ENCODE measurements at regions not wholly inside any gene's neighbourhood (a gene's known extent, or its start where the extent isn't known, plus 50 kb on each side); places are given as distances from the start of the nearest gene placed in this dataset.

DNA sequence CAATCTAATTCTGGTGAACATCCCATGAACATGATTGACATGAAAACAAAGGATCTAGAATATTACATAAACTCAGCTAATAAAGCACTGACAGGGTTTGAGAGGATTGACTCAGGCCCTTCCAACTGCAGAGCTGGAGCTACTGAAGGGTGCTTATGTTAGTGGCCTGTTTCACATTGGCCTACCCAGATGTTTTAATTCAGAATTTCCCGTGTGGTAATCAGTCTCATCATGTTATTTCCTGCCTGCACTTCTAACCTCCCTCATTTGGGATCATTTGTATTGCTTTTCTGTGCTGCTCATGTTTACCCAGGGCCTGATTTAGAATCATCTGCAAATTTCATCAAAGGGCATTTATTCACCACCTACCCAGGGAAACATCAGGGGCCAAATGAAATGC is 270.3 kb downstream of the PLPP3 start:
- no peak for TF ChIP-seq POLR2AphosphoS5 (IDR thresholded peaks at IDR 0.05; ENCODE audit: low read depth, low read length)
- TF ChIP-seq TAF1 (IDR thresholded peaks at IDR 0.05; ENCODE audit: low read depth, low read length), result no peak
- no peak for TF ChIP-seq POLR2A (IDR thresholded peaks at IDR 0.05; ENCODE audit: low read depth, low read length)
- TF ChIP-seq SPI1 (IDR thresholded peaks at IDR 0.05; ENCODE audit: low read depth, low read length), result no peak
